HEK293 (cell line): ENCODE measurements at regions not wholly inside any gene's neighbourhood (a gene's known extent, or its start where the extent isn't known, plus 50 kb on each side); places are given as distances from the start of the nearest gene placed in this dataset.

Experiments used
- CTCF ChIA-PET: fragments of 350-600 bp; formaldehyde crosslinking; extraction: SDS; loops from one replicate; lab custom pipeline; 2021; ENCODE audit warnings: antibody characterized with exemption; lab: Yijun Ruan, JAX
- POLR2A ChIA-PET: fragments of 300-600 bp; formaldehyde crosslinking; extraction: SDS; loops from one replicate; lab custom pipeline; 2020; ENCODE audit warnings: antibody characterized with exemption, inconsistent platforms; lab: Yijun Ruan, JAX
- H3K27ac ChIP-seq: fragments of 200-500 bp; sonication (Bioruptor generic); 2 replicates; pipeline ENCODE4 v1.5.1; 2014; ENCODE audit warnings: low read depth, low read length, control low read depth, inconsistent platforms; ENCODE audit errors: extremely low read depth
- H3K36me3 ChIP-seq, 2 experiments: fragments of 200-500 bp in 1 of 2; sonication (Bioruptor generic) in 1 of 2; 1 replicate in 1 of 2; 2 replicates in 1 of 2; pipeline ENCODE4 v1.5.1; 2014 to 2017; ENCODE audit warnings: inconsistent platforms in 2 of 2, low read length in 2 of 2; ENCODE audit not compliant: control insufficient read depth in 2 of 2, insufficient read depth in 1 of 2
- H3K4me1 ChIP-seq: fragments of 200-500 bp; sonication (Bioruptor generic); 2 replicates; pipeline ENCODE4 v1.5.1; 2014; ENCODE audit warnings: mild to moderate bottlenecking, low read length, inconsistent platforms; ENCODE audit not compliant: control insufficient read depth, insufficient read depth
- H3K4me3 ChIP-seq: 2 replicates; pipeline ENCODE4 v1.5.1; 2011; ENCODE audit warnings: low read depth, mild to moderate bottlenecking, control low read depth, low read length, moderate library complexity
- H3K9me3 ChIP-seq: fragments of 200-500 bp; sonication (Bioruptor generic); 2 replicates; pipeline ENCODE4 v1.5.1; 2014; ENCODE audit warnings: low read depth, low read length, inconsistent platforms; ENCODE audit not compliant: control insufficient read depth, insufficient read depth
- CTCF ChIP-seq: fragments of 450-650 bp; formaldehyde crosslinking; IDR thresholded peaks from 2 replicates; pipeline ENCODE4 v1.5.1; 2016; ENCODE audit warnings: missing biosample characterization, missing genetic modification characterization
- GLIS2 ChIP-seq: fragments of 450-650 bp; formaldehyde crosslinking; IDR thresholded peaks from 2 replicates; pipeline ENCODE4 v1.5.1; 2016; ENCODE audit warnings: missing biosample characterization, missing genetic modification characterization
- KLF10 ChIP-seq: fragments of 450-650 bp; IDR thresholded peaks from 2 replicates; pipeline ENCODE4 v1.5.1; 2018; ENCODE audit warnings: missing biosample characterization, mild to moderate bottlenecking, missing genetic modification characterization
- KLF17 ChIP-seq: fragments of 450-650 bp; formaldehyde crosslinking; IDR thresholded peaks from 2 replicates; pipeline ENCODE4 v1.5.1; 2016; ENCODE audit warnings: missing biosample characterization, missing genetic modification characterization
- MEIS1 ChIP-seq: sonication (generic); formaldehyde crosslinking; IDR thresholded peaks from 2 replicates; pipeline ENCODE4 v1.8.1; 2022; ENCODE audit warnings: missing genetic modification reagents, mild to moderate bottlenecking, borderline replicate concordance
- OVOL3 ChIP-seq: fragments of 450-650 bp; formaldehyde crosslinking; IDR thresholded peaks from 2 replicates; pipeline ENCODE4 v1.5.1; 2016; ENCODE audit warnings: missing biosample characterization, missing genetic modification characterization
- PRDM2 ChIP-seq: fragments of 450-650 bp; formaldehyde crosslinking; IDR thresholded peaks from 2 replicates; pipeline ENCODE4 v1.5.1; 2016; ENCODE audit warnings: missing biosample characterization, missing genetic modification characterization, borderline replicate concordance
- YY1 ChIP-seq: fragments of 450-650 bp; formaldehyde crosslinking; IDR thresholded peaks from 2 replicates; pipeline ENCODE4 v1.5.1; 2018; ENCODE audit warnings: missing biosample characterization, missing genetic modification characterization
- ZBTB20 ChIP-seq: fragments of 450-650 bp; formaldehyde crosslinking; IDR thresholded peaks from 2 replicates; pipeline ENCODE4 v1.5.1; 2016; ENCODE audit warnings: missing biosample characterization, missing genetic modification characterization
- ZBTB48 ChIP-seq: fragments of 450-650 bp; formaldehyde crosslinking; IDR thresholded peaks from 2 replicates; pipeline ENCODE4 v1.5.1; 2016; ENCODE audit warnings: missing biosample characterization, missing genetic modification characterization
- ZBTB8A ChIP-seq: fragments of 450-650 bp; formaldehyde crosslinking; IDR thresholded peaks from 2 replicates; pipeline ENCODE4 v1.5.1; 2016; ENCODE audit warnings: missing biosample characterization, missing genetic modification characterization
- ZNF140 ChIP-seq: fragments of 450-650 bp; formaldehyde crosslinking; IDR thresholded peaks from 2 replicates; pipeline ENCODE4 v1.5.1; 2016; ENCODE audit warnings: missing biosample characterization, missing genetic modification characterization
- ZNF221 ChIP-seq: fragments of 450-650 bp; formaldehyde crosslinking; IDR thresholded peaks from 2 replicates; pipeline ENCODE4 v1.5.1; 2017; ENCODE audit warnings: missing biosample characterization, missing genetic modification characterization, borderline replicate concordance
- ZNF302 ChIP-seq: fragments of 450-650 bp; formaldehyde crosslinking; IDR thresholded peaks from 2 replicates; pipeline ENCODE4 v1.5.1; 2016; ENCODE audit warnings: missing biosample characterization, missing genetic modification characterization, low read depth
- ZNF433 ChIP-seq: fragments of 450-650 bp; formaldehyde crosslinking; IDR thresholded peaks from 2 replicates; pipeline ENCODE4 v1.5.1; 2016; ENCODE audit warnings: missing biosample characterization, missing genetic modification characterization, low read depth
- ZNF529 ChIP-seq: fragments of 450-650 bp; formaldehyde crosslinking; IDR thresholded peaks from 2 replicates; pipeline ENCODE4 v1.5.1; 2017; ENCODE audit warnings: missing genetic modification characterization, missing biosample characterization; ENCODE audit not compliant: insufficient replicate concordance
- ZNF585B ChIP-seq: fragments of 450-650 bp; formaldehyde crosslinking; IDR thresholded peaks from 2 replicates; pipeline ENCODE4 v1.5.1; 2016; ENCODE audit warnings: missing biosample characterization, missing genetic modification characterization
- ZNF596 ChIP-seq: fragments of 450-650 bp; IDR thresholded peaks from 2 replicates; pipeline ENCODE4 v1.5.0; 2018; ENCODE audit warnings: missing biosample characterization, mild to moderate bottlenecking, missing genetic modification characterization, moderate library complexity
- ZNF624 ChIP-seq: fragments of 450-650 bp; formaldehyde crosslinking; IDR thresholded peaks from 2 replicates; pipeline ENCODE4 v1.5.1; 2017; ENCODE audit warnings: missing biosample characterization, missing genetic modification characterization
- ZNF629 ChIP-seq: fragments of 450-650 bp; formaldehyde crosslinking; IDR thresholded peaks from 2 replicates; pipeline ENCODE4 v1.5.1; 2017; ENCODE audit warnings: missing biosample characterization, missing genetic modification characterization
- ZNF654 ChIP-seq: fragments of 450-650 bp; formaldehyde crosslinking; IDR thresholded peaks from 2 replicates; pipeline ENCODE4 v1.5.1; 2016; ENCODE audit warnings: low read depth, missing biosample characterization, missing genetic modification characterization
- ZNF660 ChIP-seq: fragments of 450-650 bp; IDR thresholded peaks from 2 replicates; pipeline ENCODE4 v1.5.1; 2018; ENCODE audit warnings: missing biosample characterization, mild to moderate bottlenecking, missing genetic modification characterization
- ZNF747 ChIP-seq: fragments of 450-650 bp; formaldehyde crosslinking; IDR thresholded peaks from 2 replicates; pipeline ENCODE4 v1.5.1; 2016; ENCODE audit warnings: missing biosample characterization, missing genetic modification characterization
- ZNF792 ChIP-seq: fragments of 450-650 bp; formaldehyde crosslinking; IDR thresholded peaks from 2 replicates; pipeline ENCODE4 v1.5.1; 2016; ENCODE audit warnings: missing biosample characterization, missing genetic modification characterization

- TF ChIP-seq ZNF660 (tag by site-specific recombination) (no peak), ZBTB20 (no peak), ZNF140 (tag by site-specific recombination) (no peak)
These were observed 345.7 kb downstream of the DYSF start (continued) for GRCh38 chr2:71799013-71799575.

- POLR2A ChIA-PET: interaction anchor here (0.6 kb wide), 1 partner anchor 240 kb away, joined by 4 read pairs; no protein-coding TSS in a partner anchor
- TF ChIP-seq KLF17 (tag by site-specific recombination) (no peak), ZNF221 (tag by site-specific recombination) (no peak), ZNF654 (peak; percentile 9; the same call in 1 of the 2 replicates), OVOL3 (tag by site-specific recombination) (no peak), ZNF596 (tag by site-specific recombination) (no peak), MEIS1 (CRISPR knock-in tag) (no peak), CTCF (tag by site-specific recombination) (peak; percentile 47; the same call in 1 of the 2 replicates), ZNF529 (no peak), ZNF792 (no peak), ZNF585B (tag by site-specific recombination) (no peak), ZNF302 (tag by site-specific recombination) (no peak), ZNF629 (tag by site-specific recombination) (no peak), KLF10 (tag by site-specific recombination) (no peak)
- TF ChIP-seq, all 188 proteins: peak for 2
- Histone ChIP-seq H3K36me3 (no peaks in the 10 kb centered on the region), H3K27ac (no peak overlapping the region), H3K4me1 (no peaks in the 10 kb centered on the region), H3K4me3 (no peak overlapping the region), H3K9me3 (no peaks in the 10 kb centered on the region)
- CTCF ChIA-PET: interaction anchor here (0.5 to 4.8 kb wide), 38 partner anchors 8 to 947 kb away, joined by 3 to 41 read pairs (median 4); no protein-coding TSS in a partner anchor
These were observed 345.1 kb downstream of the DYSF start for GRCh38 chr2:71798266-71799012.

- H3K4me1 ChIP-seq: no peaks in the 10 kb centered on the region
- no peak overlapping the region for H3K4me3 ChIP-seq
- H3K27ac ChIP-seq: no peak overlapping the region
- ChIA-PET CTCF (interaction anchor here (0.8 to 4.8 kb wide), 33 partner anchors 9 to 949 kb away, joined by 3 to 41 read pairs (median 5); no protein-coding TSS in a partner anchor), POLR2A (no interaction called here)
- H3K9me3 ChIP-seq: no peaks in the 10 kb centered on the region
- no peaks in the 10 kb centered on the region for H3K36me3 ChIP-seq
- TF ChIP-seq ZNF747 (tag by site-specific recombination) (no peak), YY1 (tag by site-specific recombination) (no peak), GLIS2 (tag by site-specific recombination) (no peak), ZBTB8A (tag by site-specific recombination) (no peak), ZNF624 (no peak), ZBTB48 (tag by site-specific recombination) (no peak), ZNF433 (tag by site-specific recombination) (no peak), PRDM2 (tag by site-specific recombination) (no peak)
These were observed 343.9 kb downstream of the DYSF start for GRCh38 chr2:71797035-71797810.
